HCT116 (cell line): ENCODE measurements at regions not wholly inside any gene's neighbourhood (a gene's known extent, or its start where the extent isn't known, plus 50 kb on each side); places are given as distances from the start of the nearest gene placed in this dataset.

Experiments used
- ATAC-seq: fragments of 200-7000 bp; cut with Tn5 transposase; 2 replicates; pipeline ENCODE4 v1.9.1; 2020; ENCODE audit warnings: mild to moderate bottlenecking, moderate library complexity
- BruUV-seq: library from RNA; stranded (reverse); fragments of 400-500 nt; replicated peaks from 2 replicates; lab custom pipeline; 2021; lab: Mats Ljungman, UMichigan
- CTCF ChIA-PET: fragments of 300-600 bp; sonication (Branson Sonifier 250); formaldehyde crosslinking; loops from one replicate; lab custom pipeline; 2021; ENCODE audit warnings: antibody characterized with exemption; lab: Charles Lee
- POLR2A ChIA-PET: fragments of 300-600, 350-600 bp; sonication (Branson Sonifier 250); formaldehyde crosslinking; loops from one replicate; lab custom pipeline; 2021; ENCODE audit warnings: antibody characterized with exemption; lab: Charles Lee
- RAD21 ChIA-PET, 2 experiments: fragments of 300-600 bp; sonication (Branson Sonifier 250); formaldehyde crosslinking; loops; one replicate each; lab custom pipeline; 2023; ENCODE audit warnings: low total read pairs in 2 of 2; ENCODE audit not compliant: uncharacterized antibody in 2 of 2, unreplicated experiment in 2 of 2, low non-redundant PET in 1 of 2; lab: Charles Lee
- DNase-seq: peaks from one replicate; pipeline ENCODE4 v3.0.0-alpha.2; 2010; ENCODE audit warnings: low read depth, low spot score
- H2AFZ ChIP-seq: fragments of 200-600 bp; shearing (Covaris generic), sonication (generic); 2 replicates; pipeline ENCODE4 v1.6.1; 2017; ENCODE audit warnings: low read depth, mixed run types, mixed read lengths, antibody characterized with exemption, low read length; ENCODE audit not compliant: poor library complexity, severe bottlenecking
- H3K27ac ChIP-seq: 2 replicates; pipeline ENCODE4 v1.5.1; 2012; ENCODE audit warnings: low read depth, low read length
- H3K27me3 ChIP-seq: fragments of 200-600 bp; sonication (generic); 2 replicates; pipeline ENCODE4 v1.6.1; 2016; ENCODE audit warnings: mixed run types, low read length, mixed read lengths; ENCODE audit not compliant: insufficient read depth
- H3K36me3 ChIP-seq, 2 experiments: fragments of 200-500 bp in 1 of 2; fragments of 200-600 bp in 1 of 2; sonication (Bioruptor generic) in 1 of 2; sonication (generic) in 1 of 2; 2 replicates each; pipeline versions ENCODE4 v1.5.1 to v1.6.1; 2014 to 2016; ENCODE audit warnings: low read length in 2 of 2, inconsistent platforms in 1 of 2, mixed read lengths in 1 of 2, mixed run types in 1 of 2; ENCODE audit not compliant: insufficient read depth in 2 of 2, control insufficient read depth in 1 of 2
- H3K4me1 ChIP-seq, 2 experiments: fragments of 200-600 bp in 1 of 2; sonication (generic) in 1 of 2; 2 replicates each; pipeline versions ENCODE4 v1.5.1 to v1.6.1; 2012 to 2017; ENCODE audit warnings: low read length in 2 of 2, inconsistent platforms in 1 of 2, mild to moderate bottlenecking in 1 of 2, mixed read lengths in 1 of 2, mixed run types in 1 of 2, moderate library complexity in 1 of 2; ENCODE audit not compliant: insufficient read depth in 2 of 2, control insufficient read depth in 1 of 2
- H3K4me2 ChIP-seq: fragments of 200-600 bp; sonication (generic); 2 replicates; pipeline ENCODE4 v1.6.1; 2017; ENCODE audit warnings: mixed run types, low read length, mixed read lengths
- H3K4me3 ChIP-seq, 2 experiments: fragments of 200-600 bp in 1 of 2; sonication (generic) in 1 of 2; replicated peaks in 1 of 2; 2 replicates each; pipeline ENCODE4 v1.5.1; 2011 to 2016; ENCODE audit warnings: low read length in 2 of 2, control low read depth in 1 of 2, low read depth in 1 of 2, mild to moderate bottlenecking in 1 of 2, mixed read lengths in 1 of 2, mixed run types in 1 of 2
- H3K79me2 ChIP-seq: fragments of 200-600 bp; sonication (generic); 2 replicates; pipeline ENCODE4 v1.6.1; 2017; ENCODE audit warnings: mild to moderate bottlenecking, mixed run types, low read length, moderate library complexity, mixed read lengths; ENCODE audit not compliant: insufficient read depth
- H3K9ac ChIP-seq: fragments of 200-600 bp; sonication (generic); 2 replicates; pipeline ENCODE4 v1.6.1; 2016; ENCODE audit warnings: low read length, mixed read lengths
- H3K9me2 ChIP-seq: fragments of 200-600 bp; sonication (generic), shearing (Covaris generic); 2 replicates; pipeline ENCODE4 v1.6.1; 2017; ENCODE audit warnings: mixed run types, mild to moderate bottlenecking, moderate library complexity; ENCODE audit not compliant: insufficient read depth
- H3K9me3 ChIP-seq, 2 experiments: fragments of 200-500 bp in 1 of 2; fragments of 200-600 bp in 1 of 2; sonication (Bioruptor generic) in 1 of 2; sonication (generic) in 1 of 2; 2 replicates each; pipeline ENCODE4 v1.6.1; 2014 to 2017; ENCODE audit warnings: low read length in 2 of 2, mixed read lengths in 2 of 2, inconsistent platforms in 1 of 2, low read depth in 1 of 2, mild to moderate bottlenecking in 1 of 2, mixed run types in 1 of 2, moderate library complexity in 1 of 2; ENCODE audit not compliant: control insufficient read depth in 1 of 2, insufficient read depth in 1 of 2
- H4K20me1 ChIP-seq: fragments of 200-600 bp; sonication (generic), shearing (Covaris generic); 2 replicates; pipeline ENCODE4 v1.6.1; 2017; ENCODE audit warnings: mixed run types, mild to moderate bottlenecking, moderate library complexity; ENCODE audit not compliant: insufficient read depth
- CBX3 ChIP-seq: IDR thresholded peaks from 2 replicates; pipeline ENCODE4 v1.6.1; 2012; ENCODE audit warnings: low read depth
- CEBPB ChIP-seq: IDR thresholded peaks from 2 replicates; pipeline ENCODE4 v1.6.1; 2012; ENCODE audit warnings: low read depth
- CTCF ChIP-seq, 3 experiments: fragments of 200-600 bp in 1 of 3; sonication (generic) in 1 of 3; IDR thresholded peaks in 2 of 3; conservative IDR thresholded peaks in 1 of 3; 2 replicates each; pipeline ENCODE4 v1.5.1; 2012 to 2017; ENCODE audit warnings: low read depth in 2 of 3, low read length in 2 of 3, antibody characterized with exemption in 1 of 3, borderline replicate concordance in 1 of 3, control low read depth in 1 of 3, mild to moderate bottlenecking in 1 of 3, mixed read lengths in 1 of 3, mixed run types in 1 of 3, moderate library complexity in 1 of 3; ENCODE audit not compliant: insufficient read depth in 1 of 3
- EGR1 ChIP-seq: IDR thresholded peaks from 2 replicates; pipeline ENCODE4 v1.6.1; 2012; ENCODE audit warnings: low read depth
- ELF1 ChIP-seq: IDR thresholded peaks from 2 replicates; pipeline ENCODE4 v1.6.1; 2012; ENCODE audit warnings: low read depth, borderline replicate concordance
- EZH2 ChIP-seq: fragments of 200-600 bp; sonication (generic); IDR thresholded peaks from 2 replicates; pipeline ENCODE4 v1.6.1; 2017; ENCODE audit warnings: antibody characterized with exemption, mixed run types
- EZH2phosphoT487 ChIP-seq: fragments of 200-600 bp; IDR thresholded peaks from 2 replicates; pipeline ENCODE4 v1.6.1; 2018; ENCODE audit warnings: antibody characterized with exemption, borderline replicate concordance
- FOSL1 ChIP-seq: IDR thresholded peaks from 2 replicates; pipeline ENCODE4 v1.6.1; 2012; ENCODE audit warnings: low read depth
- JUND ChIP-seq: IDR thresholded peaks from 2 replicates; pipeline ENCODE4 v1.6.1; 2012
- MAX ChIP-seq: IDR thresholded peaks from 2 replicates; pipeline ENCODE4 v1.6.1; 2012
- POLR2A ChIP-seq: IDR thresholded peaks from 2 replicates; pipeline ENCODE4 v1.7.0; 2011; ENCODE audit warnings: borderline replicate concordance; ENCODE audit not compliant: insufficient read depth, insufficient read length; ENCODE audit errors: extremely low read depth
- RAD21 ChIP-seq: IDR thresholded peaks from 2 replicates; pipeline ENCODE4 v1.6.1; 2012; ENCODE audit warnings: low read depth, mild to moderate bottlenecking
- SIN3A ChIP-seq: IDR thresholded peaks from 2 replicates; pipeline ENCODE4 v1.6.1; 2012; ENCODE audit warnings: low read depth
- SRF ChIP-seq: IDR thresholded peaks from 2 replicates; pipeline ENCODE4 v1.6.1; 2012; ENCODE audit warnings: low read depth
- TCF7L2 ChIP-seq: IDR thresholded peaks from 2 replicates; pipeline ENCODE4 v1.7.0; 2011; ENCODE audit warnings: borderline replicate concordance, inconsistent platforms; ENCODE audit not compliant: insufficient read depth, insufficient read length; ENCODE audit errors: extremely low read depth
- YY1 ChIP-seq: IDR thresholded peaks from 2 replicates; pipeline ENCODE4 v1.6.1; 2011; ENCODE audit warnings: low read length, low read depth, moderate library complexity, mild to moderate bottlenecking; ENCODE audit not compliant: insufficient replicate concordance; ENCODE audit errors: extremely low read depth
- ZBTB33 ChIP-seq: IDR thresholded peaks from 2 replicates; pipeline ENCODE4 v1.6.1; 2011; ENCODE audit warnings: mild to moderate bottlenecking, low read length, moderate library complexity; ENCODE audit not compliant: insufficient replicate concordance; ENCODE audit errors: extremely low read depth
- ZFX ChIP-seq: fragments of 450-650 bp; IDR thresholded peaks from 2 replicates; pipeline ENCODE4 v1.6.1; 2017
- ZNF274 ChIP-seq: fragments of 200-500 bp; sonication (Bioruptor generic); IDR thresholded peaks from 2 replicates; pipeline ENCODE4 v1.6.1; 2014; ENCODE audit warnings: mild to moderate bottlenecking, low read depth, low read length, inconsistent platforms
- intact Hi-C: fragments of 100-400 bp; cut with micrococcal nuclease; formaldehyde crosslinking; loops from 2 replicates; pipeline ENCODE4 v1.10.0; 2022
- TF ChIP-seq, protein P1 (sequence below): IDR thresholded peaks from 2 replicates; pipeline ENCODE4 v1.6.1; 2012; ENCODE audit warnings: low read depth

- H3K9me3 ChIP-seq: no peaks in the 10 kb centered on the region
- H3K79me2 ChIP-seq: no peaks in the 10 kb centered on the region
- no peak overlapping the region for H2AFZ ChIP-seq
- H3K4me3 ChIP-seq: no peak overlapping the region
- H3K27me3 ChIP-seq: no peaks in the 10 kb centered on the region
- DNase-seq: no peak
- no peak for ATAC-seq
- ChIA-PET CTCF (no interaction called here), RAD21 (no interaction called here), POLR2A (no interaction called here)
- no TSS peak for BruUV-seq
- no peak overlapping the region for H3K27ac ChIP-seq
- intact Hi-C loops: no loop called here
- TF ChIP-seq ZNF274: no peak
- no peak for TF ChIP-seq JUND
- TF ChIP-seq SRF: no peak
- no peak for TF ChIP-seq ZFX
- no peak for TF ChIP-seq MAX
- TF ChIP-seq RAD21: no peak
- no peak for TF ChIP-seq YY1
- no peak for TF ChIP-seq TCF7L2
- TF ChIP-seq ZBTB33: no peak
- TF ChIP-seq CBX3: no peak
- TF ChIP-seq, protein P1, sequence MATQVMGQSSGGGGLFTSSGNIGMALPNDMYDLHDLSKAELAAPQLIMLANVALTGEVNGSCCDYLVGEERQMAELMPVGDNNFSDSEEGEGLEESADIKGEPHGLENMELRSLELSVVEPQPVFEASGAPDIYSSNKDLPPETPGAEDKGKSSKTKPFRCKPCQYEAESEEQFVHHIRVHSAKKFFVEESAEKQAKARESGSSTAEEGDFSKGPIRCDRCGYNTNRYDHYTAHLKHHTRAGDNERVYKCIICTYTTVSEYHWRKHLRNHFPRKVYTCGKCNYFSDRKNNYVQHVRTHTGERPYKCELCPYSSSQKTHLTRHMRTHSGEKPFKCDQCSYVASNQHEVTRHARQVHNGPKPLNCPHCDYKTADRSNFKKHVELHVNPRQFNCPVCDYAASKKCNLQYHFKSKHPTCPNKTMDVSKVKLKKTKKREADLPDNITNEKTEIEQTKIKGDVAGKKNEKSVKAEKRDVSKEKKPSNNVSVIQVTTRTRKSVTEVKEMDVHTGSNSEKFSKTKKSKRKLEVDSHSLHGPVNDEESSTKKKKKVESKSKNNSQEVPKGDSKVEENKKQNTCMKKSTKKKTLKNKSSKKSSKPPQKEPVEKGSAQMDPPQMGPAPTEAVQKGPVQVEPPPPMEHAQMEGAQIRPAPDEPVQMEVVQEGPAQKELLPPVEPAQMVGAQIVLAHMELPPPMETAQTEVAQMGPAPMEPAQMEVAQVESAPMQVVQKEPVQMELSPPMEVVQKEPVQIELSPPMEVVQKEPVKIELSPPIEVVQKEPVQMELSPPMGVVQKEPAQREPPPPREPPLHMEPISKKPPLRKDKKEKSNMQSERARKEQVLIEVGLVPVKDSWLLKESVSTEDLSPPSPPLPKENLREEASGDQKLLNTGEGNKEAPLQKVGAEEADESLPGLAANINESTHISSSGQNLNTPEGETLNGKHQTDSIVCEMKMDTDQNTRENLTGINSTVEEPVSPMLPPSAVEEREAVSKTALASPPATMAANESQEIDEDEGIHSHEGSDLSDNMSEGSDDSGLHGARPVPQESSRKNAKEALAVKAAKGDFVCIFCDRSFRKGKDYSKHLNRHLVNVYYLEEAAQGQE: no peak
- TF ChIP-seq POLR2A: no peak
- TF ChIP-seq EZH2: no peak
- no peak for TF ChIP-seq CEBPB
- TF ChIP-seq EZH2phosphoT487: no peak
- no peak for TF ChIP-seq EGR1
- no peak for TF ChIP-seq ELF1
- TF ChIP-seq FOSL1: no peak
- no peak for TF ChIP-seq SIN3A
- TF ChIP-seq CTCF (IDR thresholded peaks at IDR 0.05 in 2 of 3, conservative IDR thresholded peaks at IDR 0.05 in 1 of 3; ENCODE audit: borderline replicate concordance in 1 of 3, insufficient read depth in 1 of 3, low read depth in 2 of 3, low read length in 2 of 3): no peak
- no peak overlapping the region for H3K4me2 ChIP-seq
- no peaks in the 10 kb centered on the region; a peak in 1 of 4 replicates for H3K4me1 ChIP-seq
- H4K20me1 ChIP-seq: no peaks in the 10 kb centered on the region
- H3K9ac ChIP-seq: no peak overlapping the region
- H3K9me2 ChIP-seq: no peaks in the 10 kb centered on the region
- no peaks in the 10 kb centered on the region for H3K36me3 ChIP-seq
These were observed 68.1 kb downstream of the CRPPA start for GRCh38 chr7:16353226-16353625.
